ENCODE measurements at regions not wholly inside any gene's neighbourhood (a gene's known extent, or its start where the extent isn't known, plus 50 kb on each side); places are given as distances from the start of the nearest gene placed in this dataset.

GRCh38 chr6:2514965-2515543, 235.7 kb downstream of the MYLK4 start (continued):
- TF ChIP-seq REST (IDR thresholded peaks at IDR 0.05; ENCODE audit: borderline replicate concordance in 1 of 2, low read depth in 1 of 2, low read length in 2 of 2), result peak in 1 of 2 experiments; percentile 19; a peak in 1 of 4 replicates
- TF ChIP-seq MAFF (IDR thresholded peaks at IDR 0.05; ENCODE audit: low read depth, low read length), result peak; percentile 41
- TF ChIP-seq BRCA1 (CRISPR knock-in tag; IDR thresholded peaks at IDR 0.05), result 0 out of 2 replicates have a peak, but pooled peaks have one; percentile 68
- TF ChIP-seq NCOR1 (IDR thresholded peaks at IDR 0.05; ENCODE audit: borderline replicate concordance, low read length), result peak; percentile 97
- no peak for TF ChIP-seq U2AF2 (IDR thresholded peaks at IDR 0.05; ENCODE audit: low read depth, low read length)
- peak; percentile 95 for TF ChIP-seq HOXA3 (CRISPR knock-in tag; IDR thresholded peaks at IDR 0.05)
- 0 out of 2 replicates have a peak, but pooled peaks have one; percentile 38 for TF ChIP-seq ZSCAN20 (CRISPR knock-in tag; IDR thresholded peaks at IDR 0.05; ENCODE audit: borderline replicate concordance)
- TF ChIP-seq ATF7-NPFF (CRISPR knock-in tag; IDR thresholded peaks at IDR 0.05; ENCODE audit: low read depth), result peak; percentile 60; the same call in 1 of the 2 replicates
- TF ChIP-seq ZNF720 (CRISPR knock-in tag; IDR thresholded peaks at IDR 0.05), result no peak
- no peak for TF ChIP-seq KIAA2018 (CRISPR knock-in tag; IDR thresholded peaks at IDR 0.05; ENCODE audit: borderline replicate concordance)
- no peak for TF ChIP-seq SYNCRIP (IDR thresholded peaks at IDR 0.05; ENCODE audit: insufficient read depth, low read depth, low read length)
- no peak; the same call in 1 of the 2 replicates for TF ChIP-seq NKX3-1 (CRISPR knock-in tag; IDR thresholded peaks at IDR 0.05)
- TF ChIP-seq NR2F6 (IDR thresholded peaks at IDR 0.05), result peak; percentile 28; the same call in 1 of the 2 replicates
- TF ChIP-seq NR2F6 (CRISPR knock-in tag; IDR thresholded peaks at IDR 0.05), result peak; percentile 77
- TF ChIP-seq FOXC1 (CRISPR knock-in tag; IDR thresholded peaks at IDR 0.05; ENCODE audit: borderline replicate concordance), result peak; percentile 46; the same call in 1 of the 2 replicates
- TF ChIP-seq ZKSCAN5 (CRISPR knock-in tag; IDR thresholded peaks at IDR 0.05), result no peak
- no peak for TF ChIP-seq NRL (CRISPR knock-in tag; IDR thresholded peaks at IDR 0.05; ENCODE audit: borderline replicate concordance)
- TF ChIP-seq ZFX (CRISPR knock-in tag; IDR thresholded peaks at IDR 0.05; ENCODE audit: low read depth), result peak; percentile 71; the same call in 1 of the 2 replicates
